ENCODE measurements at regions not wholly inside any gene's neighbourhood (a gene's known extent, or its start where the extent isn't known, plus 50 kb on each side); places are given as distances from the start of the nearest gene placed in this dataset.

- ATAC-seq (no peak), FAIRE-seq (no peak), DNase-seq (ENCODE audit: low read depth in 1 of 2, low spot score in 1 of 2) (no peak)
- no peak for TF ChIP-seq CTCF (IDR thresholded peaks at IDR 0.05)
- no peak for TF ChIP-seq ESRRA (IDR thresholded peaks at IDR 0.05; ENCODE audit: borderline replicate concordance, low read length)
- TF ChIP-seq, protein P1, sequence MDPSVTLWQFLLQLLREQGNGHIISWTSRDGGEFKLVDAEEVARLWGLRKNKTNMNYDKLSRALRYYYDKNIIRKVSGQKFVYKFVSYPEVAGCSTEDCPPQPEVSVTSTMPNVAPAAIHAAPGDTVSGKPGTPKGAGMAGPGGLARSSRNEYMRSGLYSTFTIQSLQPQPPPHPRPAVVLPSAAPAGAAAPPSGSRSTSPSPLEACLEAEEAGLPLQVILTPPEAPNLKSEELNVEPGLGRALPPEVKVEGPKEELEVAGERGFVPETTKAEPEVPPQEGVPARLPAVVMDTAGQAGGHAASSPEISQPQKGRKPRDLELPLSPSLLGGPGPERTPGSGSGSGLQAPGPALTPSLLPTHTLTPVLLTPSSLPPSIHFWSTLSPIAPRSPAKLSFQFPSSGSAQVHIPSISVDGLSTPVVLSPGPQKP (IDR thresholded peaks at IDR 0.05; ENCODE audit: low read depth, low read length) = no peak
- TF ChIP-seq CBX2 (IDR thresholded peaks at IDR 0.05; ENCODE audit: borderline replicate concordance, low read depth) = no peak
- no peak for TF ChIP-seq CHD2 (IDR thresholded peaks at IDR 0.05; ENCODE audit: low read length, partially characterized antibody)
- TF ChIP-seq BHLHE40 (IDR thresholded peaks at IDR 0.05; ENCODE audit: low read depth, low read length) = no peak
- no peak for TF ChIP-seq FOSL2 (IDR thresholded peaks at IDR 0.05)
- no peak for TF ChIP-seq FOSL2 (CRISPR knock-in tag; IDR thresholded peaks at IDR 0.05)
- no peak for TF ChIP-seq HEYL (CRISPR knock-in tag; IDR thresholded peaks at IDR 0.05)
- no peak for TF ChIP-seq FOXS1 (CRISPR knock-in tag; IDR thresholded peaks at IDR 0.05)
- TF ChIP-seq ZSCAN20 (CRISPR knock-in tag; IDR thresholded peaks at IDR 0.05) = no peak
- no peak for TF ChIP-seq SMC3 (IDR thresholded peaks at IDR 0.05)
- no peak for TF ChIP-seq POLR2AphosphoS2 (conservative IDR thresholded peaks at IDR 0.05; ENCODE audit: low read length)
- no peak for TF ChIP-seq ZC3H11A (IDR thresholded peaks at IDR 0.05)
- POLR2A ChIA-PET = interaction anchor here (0.6 kb wide), 1 partner anchor 79 kb away, joined by 6 read pairs; no protein-coding TSS in a partner anchor
- Histone ChIP-seq H3K9me3 (no peaks in the 10 kb centered on the region), H3K27ac (no peak overlapping the region), H3K4me3 (no peak overlapping the region), H3K4me2 (no peak overlapping the region), H3K4me1 (no peaks in the 10 kb centered on the region)
- CTCF ChIA-PET = no interaction called here
- 24% methylated on average over 4 of the region's 4 CpGs for WGBS (ENCODE audit: missing lambda C conversion rate)
These were observed 697.5 kb upstream of the GRAMD2B start for GRCh38 chr5:125725691-125726090.

DNA sequence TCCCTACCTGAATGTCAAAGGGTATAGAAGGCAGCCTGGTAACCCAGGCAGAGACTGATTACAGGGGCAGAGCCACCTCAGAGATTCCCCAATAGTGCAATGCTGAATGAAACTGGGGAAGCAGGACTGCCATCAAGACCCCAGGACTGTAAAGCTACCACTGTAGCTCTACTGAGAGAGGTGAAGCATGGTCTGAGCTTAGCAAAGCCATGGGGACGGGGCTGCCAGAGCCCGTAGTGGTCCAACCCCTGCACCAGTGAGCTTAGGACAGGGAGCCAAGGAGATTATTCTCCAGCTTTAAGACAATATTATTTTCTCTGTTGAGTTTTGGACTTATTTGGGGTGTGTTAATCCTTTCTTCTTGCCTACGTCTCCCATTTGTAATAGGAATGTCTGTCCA, 679.3 kb upstream of the GRAMD2B start:
- Histone ChIP-seq H3K4me3 (no peak overlapping the region), H3K9me3 (no peaks in the 10 kb centered on the region), H3K4me1 (no peaks in the 10 kb centered on the region), H3K4me2 (no peak overlapping the region), H3K27ac (no peak overlapping the region)
- ATAC-seq (no peak), DNase-seq (ENCODE audit: low read depth in 1 of 2, low spot score in 1 of 2) (no peak), FAIRE-seq (no peak)
- ChIA-PET POLR2A (no interaction called here), CTCF (no interaction called here)
- 16% methylated on average over 3 of the region's 3 CpGs for WGBS (ENCODE audit: missing lambda C conversion rate)
- TF ChIP-seq, protein P2, sequence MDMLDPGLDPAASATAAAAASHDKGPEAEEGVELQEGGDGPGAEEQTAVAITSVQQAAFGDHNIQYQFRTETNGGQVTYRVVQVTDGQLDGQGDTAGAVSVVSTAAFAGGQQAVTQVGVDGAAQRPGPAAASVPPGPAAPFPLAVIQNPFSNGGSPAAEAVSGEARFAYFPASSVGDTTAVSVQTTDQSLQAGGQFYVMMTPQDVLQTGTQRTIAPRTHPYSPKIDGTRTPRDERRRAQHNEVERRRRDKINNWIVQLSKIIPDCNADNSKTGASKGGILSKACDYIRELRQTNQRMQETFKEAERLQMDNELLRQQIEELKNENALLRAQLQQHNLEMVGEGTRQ (IDR thresholded peaks at IDR 0.05) = no peak
- TF ChIP-seq HOXB5 (CRISPR knock-in tag; IDR thresholded peaks at IDR 0.05) = no peak
- TF ChIP-seq GATA3 (IDR thresholded peaks at IDR 0.05; ENCODE audit: borderline replicate concordance) = no peak
- no peak for TF ChIP-seq RNF2 (IDR thresholded peaks at IDR 0.05; ENCODE audit: borderline replicate concordance, low read depth)
- no peak for TF ChIP-seq ZC3H11A (IDR thresholded peaks at IDR 0.05)
- TF ChIP-seq, protein P3, sequence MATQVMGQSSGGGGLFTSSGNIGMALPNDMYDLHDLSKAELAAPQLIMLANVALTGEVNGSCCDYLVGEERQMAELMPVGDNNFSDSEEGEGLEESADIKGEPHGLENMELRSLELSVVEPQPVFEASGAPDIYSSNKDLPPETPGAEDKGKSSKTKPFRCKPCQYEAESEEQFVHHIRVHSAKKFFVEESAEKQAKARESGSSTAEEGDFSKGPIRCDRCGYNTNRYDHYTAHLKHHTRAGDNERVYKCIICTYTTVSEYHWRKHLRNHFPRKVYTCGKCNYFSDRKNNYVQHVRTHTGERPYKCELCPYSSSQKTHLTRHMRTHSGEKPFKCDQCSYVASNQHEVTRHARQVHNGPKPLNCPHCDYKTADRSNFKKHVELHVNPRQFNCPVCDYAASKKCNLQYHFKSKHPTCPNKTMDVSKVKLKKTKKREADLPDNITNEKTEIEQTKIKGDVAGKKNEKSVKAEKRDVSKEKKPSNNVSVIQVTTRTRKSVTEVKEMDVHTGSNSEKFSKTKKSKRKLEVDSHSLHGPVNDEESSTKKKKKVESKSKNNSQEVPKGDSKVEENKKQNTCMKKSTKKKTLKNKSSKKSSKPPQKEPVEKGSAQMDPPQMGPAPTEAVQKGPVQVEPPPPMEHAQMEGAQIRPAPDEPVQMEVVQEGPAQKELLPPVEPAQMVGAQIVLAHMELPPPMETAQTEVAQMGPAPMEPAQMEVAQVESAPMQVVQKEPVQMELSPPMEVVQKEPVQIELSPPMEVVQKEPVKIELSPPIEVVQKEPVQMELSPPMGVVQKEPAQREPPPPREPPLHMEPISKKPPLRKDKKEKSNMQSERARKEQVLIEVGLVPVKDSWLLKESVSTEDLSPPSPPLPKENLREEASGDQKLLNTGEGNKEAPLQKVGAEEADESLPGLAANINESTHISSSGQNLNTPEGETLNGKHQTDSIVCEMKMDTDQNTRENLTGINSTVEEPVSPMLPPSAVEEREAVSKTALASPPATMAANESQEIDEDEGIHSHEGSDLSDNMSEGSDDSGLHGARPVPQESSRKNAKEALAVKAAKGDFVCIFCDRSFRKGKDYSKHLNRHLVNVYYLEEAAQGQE (IDR thresholded peaks at IDR 0.05) = no peak
- TF ChIP-seq, protein P1 (IDR thresholded peaks at IDR 0.05; ENCODE audit: low read depth, low read length) = no peak
- no peak for TF ChIP-seq NFE2L2 (conservative IDR thresholded peaks at IDR 0.05; ENCODE audit: low read length)
- TF ChIP-seq HMGXB4 (CRISPR knock-in tag; IDR thresholded peaks at IDR 0.05; ENCODE audit: borderline replicate concordance) = no peak
- TF ChIP-seq HOXA7 (CRISPR knock-in tag; IDR thresholded peaks at IDR 0.05) = no peak
- no peak for TF ChIP-seq MAZ (IDR thresholded peaks at IDR 0.05; ENCODE audit: borderline replicate concordance, low read depth, low read length)
- TF ChIP-seq HEYL (CRISPR knock-in tag; IDR thresholded peaks at IDR 0.05) = no peak
- no peak for TF ChIP-seq SMC3 (IDR thresholded peaks at IDR 0.05)
- no peak for TF ChIP-seq RAD21 (conservative IDR thresholded peaks at IDR 0.05 in 1 of 2, IDR thresholded peaks at IDR 0.05 in 1 of 2)
- TF ChIP-seq PHF8 (IDR thresholded peaks at IDR 0.05; ENCODE audit: borderline replicate concordance, low read depth) = no peak
- no peak for TF ChIP-seq NR3C1 (IDR thresholded peaks at IDR 0.05)
